UCSD-AML1 (cell line): ENCODE measurements at regions not wholly inside any gene's neighbourhood (a gene's known extent, or its start where the extent isn't known, plus 50 kb on each side); places are given as distances from the start of the nearest gene placed in this dataset.
"Not testable (repeated sequence)": the region's sequence is repeated elsewhere in the genome, so short reads cannot be mapped to it uniquely, and the experiment has no call there.

Source experiments
- DNase-seq: peaks from one replicate; lab custom pipeline; 2025; ENCODE audit not compliant: unreplicated experiment; lab: John Stamatoyannopoulos, UW

- DNase-seq, result no peak
Measured at GRCh38 chr2:228433721-228434120, 252.2 kb upstream of the SPHKAP start.

DNA sequence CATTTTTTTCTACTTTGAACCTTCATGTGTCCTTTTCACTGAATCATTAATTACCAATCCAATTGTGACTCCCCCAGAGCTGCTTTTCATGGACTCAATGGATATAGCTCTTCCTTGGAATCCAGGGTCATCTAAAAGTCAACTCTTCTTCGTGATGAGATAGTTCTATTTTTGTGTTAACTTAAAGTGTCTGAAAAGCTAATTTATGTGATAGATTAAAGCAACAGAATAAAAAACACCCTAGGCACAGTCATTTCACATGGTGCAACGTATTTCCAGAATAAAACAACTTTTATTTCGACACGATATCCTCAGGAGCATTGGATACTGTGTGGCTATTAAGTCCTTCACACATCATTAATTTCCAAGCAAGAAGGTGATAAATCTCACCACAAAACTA is 250.6 kb upstream of the SPHKAP start:
- DNase-seq, result no peak

DNA sequence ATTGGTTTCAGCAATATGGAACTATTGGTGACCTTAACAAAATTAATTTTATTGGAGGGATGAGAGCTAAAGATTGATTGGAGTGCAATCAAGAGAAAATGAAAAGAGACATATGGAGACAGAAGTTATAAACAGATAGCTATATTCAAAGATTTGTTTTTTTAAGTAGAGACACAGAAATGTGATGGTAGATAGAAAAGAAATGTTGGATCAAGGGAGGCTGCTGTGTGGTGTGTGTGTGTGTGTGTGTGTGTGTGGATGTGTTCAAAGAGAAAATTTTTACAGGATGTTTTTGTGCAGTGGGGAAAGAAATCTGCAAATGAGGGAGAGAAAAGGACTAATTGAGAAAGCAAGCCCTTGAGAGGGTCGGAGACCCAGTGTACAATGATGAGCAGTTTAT is 249.5 kb upstream of the SPHKAP start:
- no peak for DNase-seq

- DNase-seq, result no peak
Measured at GRCh38 chr2:228426502-228427216, 245.2 kb upstream of the SPHKAP start.

DNA sequence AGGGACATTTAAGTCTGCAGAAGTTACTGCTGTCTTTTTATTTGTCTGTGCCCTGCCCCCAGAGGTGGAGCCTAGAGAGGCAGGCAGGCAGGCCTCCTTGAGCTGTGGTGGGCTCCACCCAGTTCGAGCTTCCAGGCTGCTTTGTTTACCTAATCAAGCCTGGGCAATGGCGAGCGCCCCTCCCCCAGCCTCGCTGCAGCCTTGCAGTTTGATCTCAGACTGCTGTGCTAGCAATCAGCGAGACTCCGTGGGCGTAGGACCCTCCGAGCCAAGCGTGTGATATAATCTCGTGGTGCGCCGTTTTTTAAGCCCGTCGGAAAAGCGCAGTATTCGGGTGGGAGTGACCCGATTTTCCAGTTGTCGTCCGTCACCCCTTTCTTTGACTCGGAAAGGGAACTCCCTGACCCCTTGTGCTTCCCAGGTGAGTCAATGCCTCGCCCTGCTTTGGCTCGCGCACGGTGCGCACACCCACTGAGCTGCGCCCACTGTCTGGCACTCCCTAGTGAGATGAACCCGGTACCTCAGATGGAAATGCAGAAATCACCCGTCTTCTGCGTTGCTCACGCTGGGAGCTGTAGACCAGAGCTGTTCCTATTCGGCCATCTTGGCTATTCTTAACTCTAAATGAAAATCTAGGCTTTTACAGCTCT is 244.0 kb upstream of the SPHKAP start:
- not testable (repeated sequence) for DNase-seq

DNA sequence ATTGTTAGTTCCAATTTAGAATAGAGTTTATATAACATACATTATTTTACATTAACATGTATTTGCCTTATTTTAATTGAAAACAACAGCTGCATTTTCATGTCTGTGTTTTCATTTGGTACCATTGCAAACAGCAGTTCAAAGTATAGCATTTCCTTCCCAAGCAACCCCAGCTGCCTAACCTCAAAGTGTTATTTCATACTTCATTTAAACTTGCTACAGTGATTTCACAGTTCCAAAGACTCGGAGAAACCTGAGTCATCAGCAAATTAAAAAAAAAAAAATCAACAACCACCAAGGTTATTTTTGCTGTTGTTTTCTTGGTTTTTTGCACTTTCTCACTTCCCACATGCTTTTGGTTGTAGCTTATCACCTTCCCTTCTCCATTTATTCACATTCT is 236.5 kb upstream of the SPHKAP start:
- DNase-seq, result no peak

- DNase-seq, result no peak
Measured at GRCh38 chr2:228417526-228417925, 236.0 kb upstream of the SPHKAP start.

GRCh38 chr2:228410061-228410460 is 228.6 kb upstream of the SPHKAP start:
- no peak for DNase-seq

GRCh38 chr2:228409493-228409892 is 228.0 kb upstream of the SPHKAP start:
- DNase-seq, result no peak

GRCh38 chr2:228408529-228409227 is 227.2 kb upstream of the SPHKAP start:
- no peak for DNase-seq

- no peak for DNase-seq
Measured at GRCh38 chr2:228407821-228408220, 226.3 kb upstream of the SPHKAP start.

DNA sequence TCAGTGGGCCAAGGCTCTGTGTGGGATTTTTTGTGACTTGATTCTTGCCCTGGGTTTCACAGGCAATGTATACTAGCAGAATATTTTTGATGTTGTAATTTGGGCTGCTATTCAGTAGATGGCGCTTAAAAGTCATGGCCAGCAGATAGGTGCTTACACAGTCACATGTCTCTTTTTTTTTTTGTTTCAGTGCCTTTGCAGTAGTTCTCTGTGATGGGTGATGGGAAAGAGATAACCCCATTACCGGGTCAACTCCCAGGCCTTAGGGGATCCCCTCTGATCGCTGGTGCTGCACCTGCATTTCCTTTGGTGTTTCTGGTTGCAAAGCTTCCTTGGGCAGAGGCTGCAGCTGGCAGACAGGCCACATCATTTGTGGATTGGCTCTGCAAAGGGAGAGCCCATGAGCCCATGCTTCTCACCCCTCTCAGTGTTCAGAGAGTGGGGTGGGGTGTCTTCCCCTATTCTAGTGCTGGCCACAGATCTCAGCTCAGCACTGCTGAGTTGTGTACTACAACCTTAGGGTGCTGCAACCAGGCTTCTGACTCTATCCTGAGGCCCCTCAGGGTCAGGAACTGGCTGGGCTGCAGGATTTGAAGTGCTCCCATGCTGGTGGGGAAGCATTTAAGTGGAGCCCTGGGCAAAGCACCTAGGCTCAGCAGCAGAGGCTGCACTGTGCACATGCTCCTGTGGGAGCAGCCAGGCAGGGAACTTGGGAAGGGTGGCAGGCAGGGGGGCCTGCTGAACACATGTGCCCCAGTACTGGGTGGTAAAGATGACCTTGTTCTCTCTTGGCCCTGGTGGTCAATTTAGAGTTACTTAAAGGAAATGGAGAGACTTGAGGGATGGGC is 219.8 kb upstream of the SPHKAP start:
- DNase-seq, result peak; percentile 8

DNA sequence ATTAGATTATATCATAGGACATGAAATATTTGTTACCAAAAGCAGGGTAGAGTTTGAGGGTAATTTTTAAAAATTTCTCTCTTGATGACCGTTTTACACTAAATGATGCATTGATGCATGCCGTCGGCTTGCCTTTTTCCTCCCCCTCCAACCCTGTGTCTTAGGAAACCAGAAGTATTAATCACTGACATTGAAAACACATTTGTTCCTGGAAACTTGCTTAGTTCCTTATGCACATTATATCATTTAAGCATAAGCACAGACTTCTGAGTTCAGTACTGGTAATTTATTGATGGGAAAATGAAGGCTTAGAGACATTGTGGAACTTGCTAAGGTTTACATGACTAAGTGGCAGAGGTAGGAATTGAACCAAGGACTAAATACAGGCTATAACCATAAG is 206.3 kb upstream of the SPHKAP start:
- no peak for DNase-seq

DNA sequence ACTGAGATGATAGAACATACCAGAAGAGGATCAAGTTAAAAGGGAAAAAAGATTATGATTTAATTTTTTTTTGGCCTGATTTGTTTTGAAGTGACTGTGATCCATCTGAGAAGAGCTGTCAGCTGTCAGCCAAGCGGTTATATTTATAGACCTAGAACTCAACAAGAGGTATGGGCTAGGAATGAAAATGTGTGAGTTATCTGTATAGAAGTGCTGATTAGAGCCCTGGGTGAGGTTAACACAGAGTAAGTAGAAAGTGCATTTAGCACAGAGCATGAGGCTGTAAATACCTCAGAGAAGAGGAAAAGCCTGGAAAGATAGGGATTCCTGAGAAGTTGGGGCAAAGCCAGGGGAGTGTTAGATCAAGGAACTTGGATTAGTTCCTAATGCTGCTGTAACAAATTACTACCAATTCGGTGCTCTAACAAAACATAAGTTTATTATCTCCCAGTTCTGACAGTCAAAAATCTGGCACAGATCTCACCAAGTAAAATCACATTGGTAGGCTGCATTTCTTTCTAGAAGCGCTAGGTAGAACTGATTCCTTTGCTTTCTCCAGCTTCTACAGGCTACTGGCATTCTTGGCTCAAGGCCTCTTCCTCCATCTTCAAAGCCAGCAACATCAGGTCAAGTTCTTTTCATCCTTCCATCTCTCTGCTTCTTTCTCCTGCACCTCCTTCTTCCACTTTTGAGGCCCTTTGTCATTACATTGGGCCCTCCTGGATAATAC is 197.4 kb upstream of the SPHKAP start:
- DNase-seq, result no peak

DNA sequence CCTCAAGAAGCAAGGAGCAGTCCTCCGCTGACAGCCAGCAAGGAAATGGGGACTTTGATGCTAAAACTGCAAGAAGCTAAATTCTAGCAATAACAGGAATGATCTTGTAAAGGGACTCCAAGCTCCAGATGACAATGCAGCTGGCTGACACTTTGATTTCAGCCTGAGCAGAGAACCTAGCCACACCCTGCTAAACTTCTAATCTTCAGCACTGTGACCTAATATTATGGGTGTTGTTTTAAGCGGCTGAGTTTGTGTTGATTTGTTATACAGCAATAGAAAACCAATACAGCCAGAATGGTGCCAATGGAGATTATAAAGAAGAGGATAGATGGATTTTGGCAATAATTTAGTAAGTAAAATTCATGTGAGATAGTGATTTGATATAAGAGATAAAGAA is 196.7 kb upstream of the SPHKAP start:
- no peak for DNase-seq

DNA sequence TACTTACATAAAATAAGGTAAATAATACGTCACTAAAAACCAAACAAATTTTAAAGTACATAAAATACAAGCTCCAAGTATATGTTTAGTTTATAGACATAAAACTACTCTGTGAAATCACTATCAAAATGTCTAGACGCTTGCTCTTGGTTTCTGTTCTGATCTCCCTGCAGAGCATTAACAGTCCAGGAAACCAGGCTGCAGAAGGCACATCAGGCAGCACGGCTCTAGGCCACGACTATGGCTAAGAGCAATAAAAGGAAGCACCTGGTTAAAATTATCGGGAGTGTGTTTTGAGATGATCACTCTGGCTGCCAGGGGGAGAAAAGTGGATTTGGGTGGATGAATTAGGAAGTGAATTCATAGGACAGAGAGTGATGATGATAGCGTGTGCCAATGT is 196.0 kb upstream of the SPHKAP start:
- DNase-seq, result no peak

GRCh38 chr2:228374741-228375140 is 193.3 kb upstream of the SPHKAP start:
- no peak for DNase-seq

- DNase-seq, result no peak
Measured at GRCh38 chr2:228373191-228373590, 191.7 kb upstream of the SPHKAP start.

GRCh38 chr2:228372212-228372611 is 190.7 kb upstream of the SPHKAP start:
- DNase-seq, result no peak

- no peak for DNase-seq
Measured at GRCh38 chr2:228369400-228370031, 188.0 kb upstream of the SPHKAP start.
